C4-2B (cell line): ENCODE measurements at regions not wholly inside any gene's neighbourhood (a gene's known extent, or its start where the extent isn't known, plus 50 kb on each side); places are given as distances from the start of the nearest gene placed in this dataset.
A peak's percentile ranks its signal among the peaks of the same experiment; 100 is the strongest.

Source experiments
- H3K27ac ChIP-seq: fragments of 450-650 bp; 2 replicates; pipeline ENCODE4 v1.5.1; 2017
- ZFX ChIP-seq: fragments of 450-650 bp; IDR thresholded peaks from 2 replicates; pipeline ENCODE4 v1.6.1; 2017
- TF ChIP-seq, protein P1 (sequence below): fragments of 450-650 bp; conservative IDR thresholded peaks from 2 replicates; pipeline ENCODE4 v1.5.1; 2017; ENCODE audit warnings: mild to moderate bottlenecking

DNA sequence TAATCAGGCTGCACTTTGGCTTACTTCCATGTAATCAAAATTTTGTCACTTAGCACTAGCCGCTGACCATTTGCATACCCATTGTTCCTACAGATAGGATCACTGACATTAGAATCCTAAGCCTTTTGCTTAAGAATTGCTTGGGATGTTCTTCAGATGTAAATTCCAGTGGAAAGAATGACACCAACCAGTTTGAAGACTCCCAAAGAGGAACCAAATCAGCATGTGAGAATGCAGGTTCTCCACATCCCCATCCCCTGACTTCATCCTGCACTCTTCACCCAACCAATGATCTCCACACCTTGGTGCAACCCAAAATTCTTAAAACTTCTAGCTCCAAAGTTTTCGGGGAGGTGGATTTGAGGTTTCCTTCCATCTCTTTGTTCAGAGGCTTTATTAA, 345.6 kb downstream of the GPAM start:
- H3K27ac ChIP-seq = no peak overlapping the region
- no peak for TF ChIP-seq ZFX
- TF ChIP-seq, protein P1, sequence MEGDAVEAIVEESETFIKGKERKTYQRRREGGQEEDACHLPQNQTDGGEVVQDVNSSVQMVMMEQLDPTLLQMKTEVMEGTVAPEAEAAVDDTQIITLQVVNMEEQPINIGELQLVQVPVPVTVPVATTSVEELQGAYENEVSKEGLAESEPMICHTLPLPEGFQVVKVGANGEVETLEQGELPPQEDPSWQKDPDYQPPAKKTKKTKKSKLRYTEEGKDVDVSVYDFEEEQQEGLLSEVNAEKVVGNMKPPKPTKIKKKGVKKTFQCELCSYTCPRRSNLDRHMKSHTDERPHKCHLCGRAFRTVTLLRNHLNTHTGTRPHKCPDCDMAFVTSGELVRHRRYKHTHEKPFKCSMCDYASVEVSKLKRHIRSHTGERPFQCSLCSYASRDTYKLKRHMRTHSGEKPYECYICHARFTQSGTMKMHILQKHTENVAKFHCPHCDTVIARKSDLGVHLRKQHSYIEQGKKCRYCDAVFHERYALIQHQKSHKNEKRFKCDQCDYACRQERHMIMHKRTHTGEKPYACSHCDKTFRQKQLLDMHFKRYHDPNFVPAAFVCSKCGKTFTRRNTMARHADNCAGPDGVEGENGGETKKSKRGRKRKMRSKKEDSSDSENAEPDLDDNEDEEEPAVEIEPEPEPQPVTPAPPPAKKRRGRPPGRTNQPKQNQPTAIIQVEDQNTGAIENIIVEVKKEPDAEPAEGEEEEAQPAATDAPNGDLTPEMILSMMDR = no peak

DNA sequence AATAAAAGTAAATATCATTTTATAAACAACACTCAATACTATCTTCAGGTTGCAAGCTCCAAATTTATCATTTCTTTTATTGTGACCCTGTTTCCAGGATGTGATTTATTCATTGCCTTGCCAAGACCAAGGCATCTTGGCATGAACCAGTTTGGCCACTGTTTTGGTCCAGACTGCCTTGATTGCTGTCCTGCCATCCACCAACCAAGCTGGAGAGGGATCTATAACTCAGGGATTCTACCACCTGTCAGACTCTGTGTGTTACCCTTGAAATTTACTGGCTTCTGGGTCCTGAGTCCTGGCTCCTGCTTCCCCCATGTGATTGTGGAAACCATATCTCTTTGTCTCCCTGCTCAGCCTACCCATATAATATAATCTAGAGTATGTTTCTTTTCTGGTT, 343.0 kb downstream of the GPAM start:
- no peak overlapping the region for H3K27ac ChIP-seq
- TF ChIP-seq ZFX = no peak
- TF ChIP-seq, protein P1 = no peak

DNA sequence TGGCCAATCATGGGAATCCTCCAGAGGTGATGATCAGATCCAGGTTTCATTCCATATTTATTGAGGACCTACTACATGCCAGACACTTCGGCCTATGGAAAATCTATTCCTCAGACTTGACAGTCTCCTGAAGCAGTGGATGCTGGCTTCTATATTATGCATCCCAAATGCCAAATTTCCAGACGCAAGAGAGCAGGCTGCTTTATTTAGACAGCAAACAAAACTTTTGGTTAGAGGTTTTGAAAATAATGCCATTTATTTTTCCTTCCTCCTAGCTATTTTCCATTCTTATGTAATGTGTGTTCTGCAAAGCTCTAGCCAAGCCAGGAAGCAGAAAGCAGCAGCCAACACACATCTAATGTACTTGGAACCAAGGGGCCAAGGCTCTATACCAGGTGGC, 330.8 kb downstream of the GPAM start:
- no peak for TF ChIP-seq ZFX
- TF ChIP-seq, protein P1 = no peak
- H3K27ac ChIP-seq = no peak overlapping the region

DNA sequence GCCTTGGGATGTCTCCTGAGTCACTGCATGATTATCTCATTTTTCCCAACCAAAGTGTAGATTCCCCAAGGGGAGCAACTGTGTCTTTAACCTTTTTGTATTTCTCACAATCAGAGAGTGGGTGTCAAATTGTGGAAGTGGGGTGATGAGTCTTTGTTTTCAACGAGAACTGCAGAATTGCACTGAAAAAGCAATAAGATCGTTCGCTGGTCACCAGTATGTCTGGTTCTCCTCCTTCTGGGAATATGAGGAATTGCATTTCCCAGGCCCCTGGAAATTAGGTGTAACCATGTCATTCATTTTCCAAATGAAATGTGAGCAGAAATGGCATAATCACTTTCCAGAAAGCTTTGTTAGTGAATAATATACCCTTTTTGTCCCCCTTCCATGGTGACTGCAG, 326.9 kb downstream of the GPAM start:
- no peak overlapping the region for H3K27ac ChIP-seq
- TF ChIP-seq, protein P1 = peak; percentile 71
- TF ChIP-seq ZFX = no peak

DNA sequence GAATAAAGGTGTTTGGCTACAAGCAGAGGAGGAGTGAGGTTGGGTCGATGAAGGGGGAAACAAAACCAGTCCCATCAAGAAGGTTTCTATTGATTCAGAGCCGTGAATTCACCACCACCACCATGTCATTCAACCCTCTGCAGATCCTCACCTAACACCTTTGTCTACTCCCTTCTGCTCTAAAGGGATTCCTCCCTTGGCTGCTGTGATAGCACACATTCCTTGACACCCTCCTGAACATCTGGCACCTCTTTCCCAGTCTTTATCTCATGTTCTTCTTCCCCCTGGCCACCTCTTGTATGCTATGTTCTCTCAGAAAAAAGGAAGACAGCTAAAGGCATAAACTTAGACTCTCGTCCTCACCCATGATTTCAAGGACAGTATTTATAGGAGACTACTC, 318.0 kb downstream of the GPAM start:
- TF ChIP-seq ZFX = no peak
- TF ChIP-seq, protein P1 = no peak
- no peak overlapping the region for H3K27ac ChIP-seq

DNA sequence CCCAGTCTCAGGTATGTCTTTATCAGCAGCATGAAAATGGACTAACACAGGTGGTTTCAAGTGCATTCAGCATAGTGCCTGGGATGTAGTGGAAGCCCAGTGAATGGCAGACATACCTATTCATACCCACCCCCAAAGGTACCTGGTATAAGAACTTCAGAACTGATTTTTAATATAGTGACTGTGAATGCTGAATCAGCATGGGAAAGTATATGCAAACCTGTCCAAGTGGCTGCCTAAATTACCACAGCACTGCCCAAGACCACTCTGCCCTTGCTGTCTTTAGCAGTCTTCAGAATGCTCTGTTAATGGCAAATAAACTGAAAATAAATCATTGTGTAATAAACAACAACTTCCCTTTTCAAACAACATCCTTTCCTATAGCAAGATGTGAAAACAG, 312.1 kb downstream of the GPAM start:
- H3K27ac ChIP-seq = no peak overlapping the region
- TF ChIP-seq ZFX = no peak
- TF ChIP-seq, protein P1 = no peak

DNA sequence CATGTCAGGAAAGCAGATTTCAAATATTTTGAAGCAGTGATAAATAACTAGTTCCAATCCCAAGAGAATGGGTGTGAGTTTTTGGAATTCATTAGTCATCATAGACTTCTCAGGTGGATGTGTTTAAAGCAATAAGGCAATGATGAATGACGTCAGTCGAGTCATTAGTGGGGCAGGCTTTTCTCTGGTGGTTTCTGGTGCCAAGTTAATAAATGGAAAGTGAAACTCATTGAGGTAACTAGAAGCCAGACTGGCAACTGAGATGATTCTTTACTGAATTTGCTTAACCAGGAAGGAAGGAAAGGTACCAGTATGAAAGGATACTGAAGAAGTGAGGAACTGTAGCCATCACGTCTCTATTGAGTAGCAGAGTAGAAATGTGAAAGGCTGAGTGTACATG, 311.0 kb downstream of the GPAM start:
- no peak overlapping the region for H3K27ac ChIP-seq
- TF ChIP-seq, protein P1 = no peak
- no peak for TF ChIP-seq ZFX
